ENCODE measurements at regions not wholly inside any gene's neighbourhood (a gene's known extent, or its start where the extent isn't known, plus 50 kb on each side); places are given as distances from the start of the nearest gene placed in this dataset.

DNA sequence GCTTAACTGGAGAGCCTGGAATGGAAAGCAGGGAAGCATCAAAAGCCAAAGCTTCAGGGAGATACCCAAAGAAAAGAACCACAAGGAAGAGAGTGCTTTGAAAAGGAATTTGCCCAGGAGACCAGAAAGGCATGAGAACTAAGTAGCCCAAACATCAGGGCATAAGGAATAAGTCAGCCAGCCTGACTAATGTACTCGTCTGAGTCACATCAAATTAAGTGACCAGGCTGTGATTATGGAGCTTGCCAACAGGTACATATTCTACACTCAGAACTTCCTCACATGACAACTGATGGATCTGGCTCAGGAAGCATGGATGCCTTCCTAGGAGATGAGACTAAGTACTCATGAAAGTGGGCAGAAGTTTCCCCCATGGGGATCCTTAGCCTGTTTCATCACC is 366.7 kb downstream of the BUD13 start:
- Mint-ChIP-seq H3K27ac (no peak overlapping the region), H3K27me3 (no peaks in the 10 kb centered on the region), H3K36me3 (ENCODE audit: low read depth) (no peaks in the 10 kb centered on the region), H3K4me3 (no peak overlapping the region), H3K9me3 (no peaks in the 10 kb centered on the region), H3K4me1 (ENCODE audit: low read depth) (no peaks in the 10 kb centered on the region)

DNA sequence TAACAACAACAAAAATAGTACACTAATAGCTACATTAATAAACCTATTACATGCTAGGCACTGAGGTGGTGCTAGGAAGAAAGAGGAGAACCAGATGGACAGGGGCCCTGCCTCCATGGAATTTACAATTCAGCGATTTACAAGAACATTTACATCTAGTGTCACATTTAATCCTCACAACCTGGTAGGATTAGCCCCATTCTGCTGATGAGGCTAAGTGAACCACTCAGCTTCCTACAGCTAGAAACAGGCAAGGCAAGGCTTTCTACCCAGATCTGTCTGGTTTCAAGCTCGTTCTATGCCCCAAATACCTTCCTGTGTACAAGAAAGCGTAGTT is 368.4 kb downstream of the BUD13 start:
- H3K4me3 Mint-ChIP-seq: no peak overlapping the region
- no peak overlapping the region for H3K27ac Mint-ChIP-seq
- H3K36me3 Mint-ChIP-seq (ENCODE audit: low read depth): no peaks in the 10 kb centered on the region
- H3K27me3 Mint-ChIP-seq: no peaks in the 10 kb centered on the region
- no peaks in the 10 kb centered on the region for H3K4me1 Mint-ChIP-seq (ENCODE audit: low read depth)
- no peaks in the 10 kb centered on the region for H3K9me3 Mint-ChIP-seq

GRCh38 chr11:116403794-116404461 is 368.9 kb downstream of the BUD13 start:
- Mint-ChIP-seq H3K27me3 (no peaks in the 10 kb centered on the region), H3K4me3 (no peak overlapping the region), H3K9me3 (no peaks in the 10 kb centered on the region), H3K36me3 (ENCODE audit: low read depth) (no peaks in the 10 kb centered on the region), H3K27ac (no peak overlapping the region), H3K4me1 (ENCODE audit: low read depth) (no peaks in the 10 kb centered on the region)

- Mint-ChIP-seq H3K36me3 (ENCODE audit: low read depth) (no peaks in the 10 kb centered on the region), H3K27me3 (no peaks in the 10 kb centered on the region), H3K4me1 (ENCODE audit: low read depth) (no peaks in the 10 kb centered on the region), H3K27ac (no peak overlapping the region), H3K9me3 (no peaks in the 10 kb centered on the region), H3K4me3 (no peak overlapping the region)
These were observed 372.7 kb downstream of the BUD13 start for GRCh38 chr11:116400081-116400480.

- H3K27ac Mint-ChIP-seq: no peak overlapping the region
- no peaks in the 10 kb centered on the region for H3K27me3 Mint-ChIP-seq
- H3K9me3 Mint-ChIP-seq: no peaks in the 10 kb centered on the region
- H3K4me1 Mint-ChIP-seq (ENCODE audit: low read depth): no peaks in the 10 kb centered on the region
- H3K4me3 Mint-ChIP-seq: no peak overlapping the region
- H3K36me3 Mint-ChIP-seq (ENCODE audit: low read depth): no peaks in the 10 kb centered on the region
These were observed 375.1 kb downstream of the BUD13 start for GRCh38 chr11:116397602-116398084.

DNA sequence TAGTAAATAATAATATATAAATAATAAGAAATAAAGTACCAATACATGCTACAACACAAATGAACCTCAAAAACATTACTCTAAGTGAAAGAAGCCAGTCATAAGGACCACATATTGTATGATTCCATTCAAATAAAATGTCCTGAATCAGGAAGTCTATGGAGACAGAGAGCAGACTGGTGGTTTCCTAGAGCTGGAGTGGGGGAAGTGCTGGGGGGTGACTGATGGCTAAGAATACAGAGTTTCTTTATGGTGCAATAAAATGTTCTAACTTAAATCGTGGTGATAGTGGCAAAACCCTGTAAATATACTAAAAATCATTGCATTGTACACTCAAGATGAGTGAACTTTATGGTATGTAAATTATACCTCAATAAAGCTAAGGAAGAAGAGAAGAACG is 376.5 kb downstream of the BUD13 start:
- H3K27ac Mint-ChIP-seq: no peak overlapping the region
- H3K4me3 Mint-ChIP-seq: no peak overlapping the region
- H3K27me3 Mint-ChIP-seq: no peaks in the 10 kb centered on the region
- no peaks in the 10 kb centered on the region for H3K9me3 Mint-ChIP-seq
- no peaks in the 10 kb centered on the region for H3K4me1 Mint-ChIP-seq (ENCODE audit: low read depth)
- no peaks in the 10 kb centered on the region for H3K36me3 Mint-ChIP-seq (ENCODE audit: low read depth)

DNA sequence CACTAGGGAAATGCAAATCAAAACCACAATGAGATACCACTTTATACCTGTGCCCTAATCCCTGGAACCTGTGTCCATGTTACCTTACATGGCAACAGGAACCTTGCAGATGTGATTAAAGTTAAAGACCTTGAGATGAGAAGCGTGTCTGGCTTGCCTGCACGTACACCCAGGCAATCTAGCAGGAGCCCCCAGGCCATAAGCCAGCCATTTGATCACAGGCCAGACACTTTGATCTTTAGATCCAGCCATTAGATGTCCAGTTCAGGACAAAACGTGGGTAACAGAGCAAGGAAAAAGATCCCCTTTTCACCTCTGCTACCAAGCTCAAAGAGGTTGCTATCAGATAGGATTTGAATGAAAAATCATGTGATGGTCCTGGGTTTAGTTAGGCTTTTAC is 378.8 kb downstream of the BUD13 start:
- Mint-ChIP-seq H3K4me3 (no peak overlapping the region), H3K27me3 (no peaks in the 10 kb centered on the region), H3K27ac (no peak overlapping the region), H3K9me3 (no peaks in the 10 kb centered on the region), H3K4me1 (ENCODE audit: low read depth) (no peaks in the 10 kb centered on the region), H3K36me3 (ENCODE audit: low read depth) (no peaks in the 10 kb centered on the region)

GRCh38 chr11:116390963-116391362 is 381.8 kb downstream of the BUD13 start:
- Mint-ChIP-seq H3K9me3 (no peaks in the 10 kb centered on the region), H3K4me1 (ENCODE audit: low read depth) (no peaks in the 10 kb centered on the region), H3K4me3 (no peak overlapping the region), H3K27ac (no peak overlapping the region), H3K27me3 (no peaks in the 10 kb centered on the region), H3K36me3 (ENCODE audit: low read depth) (no peaks in the 10 kb centered on the region)

DNA sequence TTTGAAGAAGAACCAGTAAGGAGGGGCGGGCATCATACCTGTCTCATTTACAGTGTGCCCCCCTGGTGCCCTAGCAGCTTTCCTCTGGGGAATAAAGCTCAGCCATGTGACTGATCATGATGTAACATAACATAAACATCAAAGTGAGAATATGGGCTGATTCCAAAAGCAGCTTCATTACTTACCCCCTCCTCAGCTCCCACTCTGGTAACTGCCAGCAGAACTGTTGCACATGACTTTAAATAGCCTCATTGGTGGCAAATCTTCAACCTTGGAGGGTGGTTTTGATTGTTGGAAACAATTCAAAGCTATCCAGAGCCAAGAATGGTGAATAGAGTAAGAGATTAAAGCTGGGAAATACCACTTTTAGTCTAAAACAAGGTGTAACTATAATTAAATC is 384.6 kb downstream of the BUD13 start:
- Mint-ChIP-seq H3K4me3 (no peak overlapping the region), H3K36me3 (ENCODE audit: low read depth) (no peaks in the 10 kb centered on the region), H3K4me1 (ENCODE audit: low read depth) (no peaks in the 10 kb centered on the region), H3K27me3 (no peaks in the 10 kb centered on the region), H3K9me3 (no peaks in the 10 kb centered on the region), H3K27ac (no peak overlapping the region)

GRCh38 chr11:116387641-116388040 is 385.1 kb downstream of the BUD13 start:
- Mint-ChIP-seq H3K4me3 (no peak overlapping the region), H3K36me3 (ENCODE audit: low read depth) (no peaks in the 10 kb centered on the region), H3K4me1 (ENCODE audit: low read depth) (no peaks in the 10 kb centered on the region), H3K9me3 (no peaks in the 10 kb centered on the region), H3K27ac (no peak overlapping the region), H3K27me3 (no peaks in the 10 kb centered on the region)

GRCh38 chr11:116386118-116386699 is 386.6 kb downstream of the BUD13 start:
- no peaks in the 10 kb centered on the region for H3K36me3 Mint-ChIP-seq (ENCODE audit: low read depth)
- H3K9me3 Mint-ChIP-seq: no peaks in the 10 kb centered on the region
- H3K4me3 Mint-ChIP-seq: no peak overlapping the region
- H3K4me1 Mint-ChIP-seq (ENCODE audit: low read depth): no peaks in the 10 kb centered on the region
- no peak overlapping the region for H3K27ac Mint-ChIP-seq
- no peaks in the 10 kb centered on the region for H3K27me3 Mint-ChIP-seq

- H3K4me3 Mint-ChIP-seq: no peak overlapping the region
- no peaks in the 10 kb centered on the region for H3K9me3 Mint-ChIP-seq
- H3K4me1 Mint-ChIP-seq (ENCODE audit: low read depth): no peaks in the 10 kb centered on the region
- H3K27me3 Mint-ChIP-seq: no peaks in the 10 kb centered on the region
- no peaks in the 10 kb centered on the region for H3K36me3 Mint-ChIP-seq (ENCODE audit: low read depth)
- H3K27ac Mint-ChIP-seq: no peak overlapping the region
These were observed 387.9 kb downstream of the BUD13 start for GRCh38 chr11:116384876-116385275.

GRCh38 chr11:116384407-116384806 is 388.4 kb downstream of the BUD13 start:
- Mint-ChIP-seq H3K4me1 (ENCODE audit: low read depth) (no peaks in the 10 kb centered on the region), H3K36me3 (ENCODE audit: low read depth) (no peaks in the 10 kb centered on the region), H3K27me3 (no peaks in the 10 kb centered on the region), H3K4me3 (no peak overlapping the region), H3K9me3 (no peaks in the 10 kb centered on the region), H3K27ac (no peak overlapping the region)

- no peaks in the 10 kb centered on the region for H3K36me3 Mint-ChIP-seq (ENCODE audit: low read depth)
- no peak overlapping the region for H3K27ac Mint-ChIP-seq
- H3K4me3 Mint-ChIP-seq: no peak overlapping the region
- no peaks in the 10 kb centered on the region for H3K4me1 Mint-ChIP-seq (ENCODE audit: low read depth)
- no peaks in the 10 kb centered on the region for H3K27me3 Mint-ChIP-seq
- H3K9me3 Mint-ChIP-seq: no peaks in the 10 kb centered on the region
These were observed 393.5 kb downstream of the BUD13 start for GRCh38 chr11:116379185-116379828.

- no peaks in the 10 kb centered on the region for H3K9me3 Mint-ChIP-seq
- H3K36me3 Mint-ChIP-seq (ENCODE audit: low read depth): no peaks in the 10 kb centered on the region
- no peak overlapping the region for H3K4me3 Mint-ChIP-seq
- no peak overlapping the region for H3K27ac Mint-ChIP-seq
- no peaks in the 10 kb centered on the region for H3K27me3 Mint-ChIP-seq
- H3K4me1 Mint-ChIP-seq (ENCODE audit: low read depth): no peaks in the 10 kb centered on the region
These were observed 396.2 kb downstream of the BUD13 start for GRCh38 chr11:116376547-116376946.

GRCh38 chr11:116376054-116376453 is 396.7 kb downstream of the BUD13 start:
- H3K27ac Mint-ChIP-seq: no peak overlapping the region
- no peaks in the 10 kb centered on the region for H3K27me3 Mint-ChIP-seq
- H3K9me3 Mint-ChIP-seq: no peaks in the 10 kb centered on the region
- H3K4me1 Mint-ChIP-seq (ENCODE audit: low read depth): no peaks in the 10 kb centered on the region
- no peak overlapping the region for H3K4me3 Mint-ChIP-seq
- H3K36me3 Mint-ChIP-seq (ENCODE audit: low read depth): no peaks in the 10 kb centered on the region

All from stimulated activated naive CD8-positive, alpha-beta T cell treated with anti-CD3 and anti-CD28 coated beads, Interleukin-15, Interleukin-2, amounts not matched to agents 100 ng/mL and 50 ng/mL, for 24 hours (primary cell).